Smooth muscle cell (in vitro differentiated cells): ENCODE measurements at regions not wholly inside any gene's neighbourhood (a gene's known extent, or its start where the extent isn't known, plus 50 kb on each side); places are given as distances from the start of the nearest gene placed in this dataset.
A peak's percentile ranks its signal among the peaks of the same experiment; 100 is the strongest.

Source experiments
- DNase-seq: peaks from one replicate; lab custom pipeline; 2025; ENCODE audit not compliant: unreplicated experiment; lab: John Stamatoyannopoulos, UW
- H2AFZ ChIP-seq: fragments of 200-600 bp; sonication (generic); 2 replicates; pipeline ENCODE4 v1.6.0; 2016; ENCODE audit warnings: antibody characterized with exemption, low read depth, mild to moderate bottlenecking
- H3F3A ChIP-seq: fragments of 200-600 bp; sonication (generic); 2 replicates; pipeline ENCODE4 v1.6.0; 2017; ENCODE audit warnings: antibody characterized with exemption, low read depth
- H3K27ac ChIP-seq: fragments of 200-600 bp; sonication (generic); 2 replicates; pipeline ENCODE4 v1.5.1; 2016; ENCODE audit warnings: low read depth, mild to moderate bottlenecking
- H3K27me3 ChIP-seq: fragments of 200-600 bp; sonication (generic); 2 replicates; pipeline ENCODE4 v1.6.1; 2016; ENCODE audit warnings: low read depth, mild to moderate bottlenecking
- H3K36me3 ChIP-seq: fragments of 200-600 bp; sonication (generic); 2 replicates; pipeline ENCODE4 v1.5.1; 2016; ENCODE audit warnings: low read depth
- H3K4me1 ChIP-seq: fragments of 200-600 bp; sonication (generic); 2 replicates; pipeline ENCODE4 v1.5.1; 2016; ENCODE audit warnings: low read depth
- H3K4me2 ChIP-seq: fragments of 200-600 bp; sonication (generic); 2 replicates; pipeline ENCODE4 v1.6.0; 2016; ENCODE audit warnings: mild to moderate bottlenecking
- H3K4me3 ChIP-seq: fragments of 200-600 bp; sonication (generic); 2 replicates; pipeline ENCODE4 v1.5.1; 2016; ENCODE audit warnings: mild to moderate bottlenecking
- H3K79me2 ChIP-seq: fragments of 200-600 bp; sonication (generic); 2 replicates; pipeline ENCODE4 v1.6.0; 2016; ENCODE audit warnings: low read depth, mild to moderate bottlenecking
- H3K9ac ChIP-seq: fragments of 200-600 bp; sonication (generic); 2 replicates; pipeline ENCODE4 v1.6.0; 2016; ENCODE audit warnings: low read depth
- H3K9me3 ChIP-seq: fragments of 200-600 bp; sonication (generic); replicated peaks from 2 replicates; pipeline ENCODE4 v1.5.1; 2016; ENCODE audit warnings: low read depth
- H4K20me1 ChIP-seq: fragments of 200-600 bp; sonication (generic); 2 replicates; pipeline ENCODE4 v1.6.0; 2016; ENCODE audit warnings: low read depth
- WGBS: methylation state at CpG from one replicate; pipeline ENCODE4 v1.1.7; 2016; ENCODE audit warnings: low lambda C conversion rate; 5-methylcytosine and 5-hydroxymethylcytosine counted together
- TF ChIP-seq, protein P1 (sequence below): fragments of 200-600 bp; sonication (generic); IDR thresholded peaks from 2 replicates; pipeline ENCODE4 v1.5.1; 2017; ENCODE audit warnings: borderline replicate concordance, mild to moderate bottlenecking, antibody characterized with exemption; ENCODE audit not compliant: insufficient read depth, poor library complexity, severe bottlenecking

DNA sequence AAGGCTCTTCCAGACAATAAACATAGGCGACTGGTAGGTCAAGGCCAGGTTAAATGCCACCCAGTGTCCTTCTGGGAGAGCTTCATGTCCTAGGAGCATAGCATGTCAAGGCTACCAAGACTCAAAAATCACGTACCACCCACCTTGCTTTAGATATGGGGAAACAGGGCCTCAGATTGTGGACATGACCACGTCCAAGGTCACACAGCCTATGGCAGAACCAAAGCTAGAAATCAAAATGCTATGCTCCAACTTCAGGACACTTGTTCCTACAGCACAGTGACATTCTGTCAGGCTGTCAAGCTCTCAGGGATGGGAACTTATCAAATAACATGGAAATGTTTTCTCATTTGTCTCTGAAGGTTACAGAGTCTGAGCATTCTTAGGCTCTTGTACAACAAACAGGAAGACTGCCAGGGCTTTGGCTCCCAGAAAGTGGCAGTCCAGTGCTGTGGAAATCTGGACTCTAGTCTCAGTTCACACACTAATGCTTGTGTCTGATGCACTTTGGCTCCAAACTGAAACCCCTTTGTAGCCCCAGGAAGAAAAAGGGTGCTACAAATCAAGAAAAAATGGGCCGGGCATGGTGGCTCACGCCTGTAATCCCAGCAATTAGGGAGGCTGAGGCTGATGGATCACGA is 170.4 kb upstream of the LPP start:
- H3K36me3 ChIP-seq: no peaks in the 10 kb centered on the region
- H3K79me2 ChIP-seq: no peaks in the 10 kb centered on the region
- H3K27ac ChIP-seq: no peak overlapping the region
- no peak overlapping the region for H3K4me2 ChIP-seq
- H4K20me1 ChIP-seq: no peaks in the 10 kb centered on the region
- H3K27me3 ChIP-seq: no peaks in the 10 kb centered on the region
- H3F3A ChIP-seq: no peaks in the 10 kb centered on the region
- H3K4me3 ChIP-seq: no peak overlapping the region
- H2AFZ ChIP-seq: no peak overlapping the region
- 94% methylated on average over 6 of the region's 6 CpGs for WGBS
- TF ChIP-seq, protein P1, sequence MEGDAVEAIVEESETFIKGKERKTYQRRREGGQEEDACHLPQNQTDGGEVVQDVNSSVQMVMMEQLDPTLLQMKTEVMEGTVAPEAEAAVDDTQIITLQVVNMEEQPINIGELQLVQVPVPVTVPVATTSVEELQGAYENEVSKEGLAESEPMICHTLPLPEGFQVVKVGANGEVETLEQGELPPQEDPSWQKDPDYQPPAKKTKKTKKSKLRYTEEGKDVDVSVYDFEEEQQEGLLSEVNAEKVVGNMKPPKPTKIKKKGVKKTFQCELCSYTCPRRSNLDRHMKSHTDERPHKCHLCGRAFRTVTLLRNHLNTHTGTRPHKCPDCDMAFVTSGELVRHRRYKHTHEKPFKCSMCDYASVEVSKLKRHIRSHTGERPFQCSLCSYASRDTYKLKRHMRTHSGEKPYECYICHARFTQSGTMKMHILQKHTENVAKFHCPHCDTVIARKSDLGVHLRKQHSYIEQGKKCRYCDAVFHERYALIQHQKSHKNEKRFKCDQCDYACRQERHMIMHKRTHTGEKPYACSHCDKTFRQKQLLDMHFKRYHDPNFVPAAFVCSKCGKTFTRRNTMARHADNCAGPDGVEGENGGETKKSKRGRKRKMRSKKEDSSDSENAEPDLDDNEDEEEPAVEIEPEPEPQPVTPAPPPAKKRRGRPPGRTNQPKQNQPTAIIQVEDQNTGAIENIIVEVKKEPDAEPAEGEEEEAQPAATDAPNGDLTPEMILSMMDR: no peak
- H3K9ac ChIP-seq: no peak overlapping the region
- DNase-seq: no peak
- peaks cover 3% of the 10 kb centered on the region for H3K4me1 ChIP-seq
- no peaks in the 10 kb centered on the region for H3K9me3 ChIP-seq

GRCh38 chr3:187985647-187986046 is 168.3 kb upstream of the LPP start:
- H4K20me1 ChIP-seq: no peaks in the 10 kb centered on the region

GRCh38 chr3:187986514-187986934 is 167.4 kb upstream of the LPP start:
- Histone ChIP-seq H3K4me1 (peaks cover 23% of the 10 kb centered on the region), H2AFZ (no peak overlapping the region), H3K27ac (peak overlapping the region; percentile 33), H3K79me2 (no peaks in the 10 kb centered on the region), H3K4me3 (no peak overlapping the region), H3K9me3 (no peaks in the 10 kb centered on the region), H3K4me2 (peak overlapping the region; percentile 38), H4K20me1 (no peaks in the 10 kb centered on the region), H3K36me3 (no peaks in the 10 kb centered on the region), H3K27me3 (no peaks in the 10 kb centered on the region), H3F3A (no peaks in the 10 kb centered on the region), H3K9ac (no peak overlapping the region)
- TF ChIP-seq, protein P1: no peak
- WGBS: 14% methylated on average over 5 of the region's 5 CpGs
- no peak for DNase-seq

More at GRCh38 chr3:187985647-187986046, 168.3 kb upstream of the LPP start:
- H3K4me1 ChIP-seq: peaks cover 17% of the 10 kb centered on the region
- H3K4me2 ChIP-seq: no peak overlapping the region
- H3F3A ChIP-seq: no peaks in the 10 kb centered on the region
- TF ChIP-seq, protein P1: no peak
- DNase-seq: no peak
- peak overlapping the region; percentile 33 for H3K27ac ChIP-seq
- H3K9ac ChIP-seq: no peak overlapping the region
- no peak overlapping the region for H3K4me3 ChIP-seq
- no peaks in the 10 kb centered on the region for H3K79me2 ChIP-seq
- WGBS: 96% methylated on average over 2 of the region's 2 CpGs
- no peaks in the 10 kb centered on the region for H3K36me3 ChIP-seq
- no peaks in the 10 kb centered on the region for H3K27me3 ChIP-seq
- no peak overlapping the region for H2AFZ ChIP-seq
- no peaks in the 10 kb centered on the region for H3K9me3 ChIP-seq

- WGBS: 87% methylated on average over 3 of the region's 3 CpGs
- H3K4me2 ChIP-seq: peak overlapping the region; percentile 14
- H3F3A ChIP-seq: no peaks in the 10 kb centered on the region
- DNase-seq: no peak
- H3K4me1 ChIP-seq: peaks cover 23% of the 10 kb centered on the region
- no peaks in the 10 kb centered on the region for H3K79me2 ChIP-seq
- H3K4me3 ChIP-seq: no peak overlapping the region
- no peaks in the 10 kb centered on the region for H3K9me3 ChIP-seq
- H3K9ac ChIP-seq: no peak overlapping the region
- peak overlapping the region; percentile 16 for H3K27ac ChIP-seq
- TF ChIP-seq, protein P1: no peak
- no peaks in the 10 kb centered on the region for H4K20me1 ChIP-seq
- no peak overlapping the region for H2AFZ ChIP-seq
- no peaks in the 10 kb centered on the region for H3K36me3 ChIP-seq
- no peaks in the 10 kb centered on the region for H3K27me3 ChIP-seq
Measured at GRCh38 chr3:187987187-187987586, 166.8 kb upstream of the LPP start.
